GM12878 (cell line): ENCODE measurements at regions not wholly inside any gene's neighbourhood (a gene's known extent, or its start where the extent isn't known, plus 50 kb on each side); places are given as distances from the start of the nearest gene placed in this dataset.

ENCODE experiments used
- ATAC-seq: fragments of 200-7000 bp; cut with Tn5 transposase; 3 replicates; pipeline ENCODE4 v1.9.1; 2020; ENCODE audit warnings: mild to moderate bottlenecking, moderate library complexity
- BruUV-seq: library from RNA; stranded (reverse); fragments of 400-500 nt; replicated peaks from 2 replicates; lab custom pipeline; 2021; lab: Mats Ljungman, UMichigan
- CTCF ChIA-PET: fragments of 300-600 bp; sonication (Branson Sonifier 250); formaldehyde crosslinking; extraction: SDS; loops from one replicate; lab custom pipeline; 2021; ENCODE audit warnings: inconsistent platforms; lab: Yijun Ruan, JAX
- POLR2A ChIA-PET: fragments of 350-600 bp; formaldehyde crosslinking; extraction: SDS; loops from one replicate; lab custom pipeline; 2021; ENCODE audit warnings: inconsistent platforms; lab: Charles Lee
- RAD21 ChIA-PET: fragments of 300-600 bp; sonication (Branson Sonifier 250); formaldehyde crosslinking; loops from one replicate; lab custom pipeline; 2023; ENCODE audit warnings: antibody characterized with exemption; ENCODE audit not compliant: unreplicated experiment; lab: Charles Lee
- SMC1A ChIA-PET: fragments of 300-600 bp; sonication (Branson Sonifier 250); formaldehyde crosslinking; loops from one replicate; lab custom pipeline; 2023; ENCODE audit not compliant: unreplicated experiment, uncharacterized antibody; lab: Charles Lee
- DNase-seq: peaks from one replicate; pipeline ENCODE4 v3.0.0-alpha.2; 2011; ENCODE audit warnings: low read depth, low spot score
- FAIRE-seq: peaks from 3 replicates; lab custom pipeline; 2011; peaks lifted over from hg19 to GRCh38; lab: Jason Lieb, UNC
- H2AFZ ChIP-seq: 2 replicates; pipeline ENCODE4 v1.6.0; 2011; ENCODE audit warnings: low read depth, low read length, control low read depth; ENCODE audit not compliant: control insufficient read depth
- H3K27ac ChIP-seq: 2 replicates; pipeline ENCODE4 v1.5.1; 2011; ENCODE audit warnings: control low read depth; ENCODE audit not compliant: control insufficient read depth, insufficient read depth
- H3K27me3 ChIP-seq, 2 experiments: replicated peaks in 1 of 2; 2 replicates each; pipeline versions ENCODE4 v1.6.0 to v1.6.1; 2011; ENCODE audit warnings: low read length in 1 of 2; ENCODE audit not compliant: control insufficient read depth in 2 of 2, insufficient read depth in 2 of 2
- H3K36me3 ChIP-seq, 2 experiments: 2 replicates each; pipeline ENCODE4 v1.5.1; 2011; ENCODE audit warnings: low read length in 1 of 2; ENCODE audit not compliant: control insufficient read depth in 2 of 2, insufficient read depth in 2 of 2
- H3K4me1 ChIP-seq: 2 replicates; pipeline ENCODE4 v1.6.1; 2011; ENCODE audit warnings: mild to moderate bottlenecking, low read length, moderate library complexity, mixed read lengths; ENCODE audit not compliant: control insufficient read depth, insufficient read depth
- H3K4me2 ChIP-seq: 2 replicates; pipeline ENCODE4 v1.6.0; 2011; ENCODE audit warnings: control low read depth; ENCODE audit not compliant: control insufficient read depth, insufficient read depth
- H3K4me3 ChIP-seq: fragments of 200-600 bp; sonication (generic); 2 replicates; pipeline ENCODE4 v1.5.1; 2016
- H3K79me2 ChIP-seq: 2 replicates; pipeline ENCODE4 v1.6.0; 2011; ENCODE audit warnings: low read length; ENCODE audit not compliant: control insufficient read depth, insufficient read depth
- H3K9ac ChIP-seq: 2 replicates; pipeline ENCODE4 v1.8.0; 2011; ENCODE audit warnings: low read length, control low read depth, mixed read lengths; ENCODE audit not compliant: control insufficient read depth, insufficient read depth
- H3K9me3 ChIP-seq: replicated peaks from 3 replicates; pipeline ENCODE4 v1.5.1; 2011; ENCODE audit warnings: mild to moderate bottlenecking, low read length; ENCODE audit not compliant: control insufficient read depth, insufficient read depth
- H4K20me1 ChIP-seq: 2 replicates; pipeline ENCODE4 v1.6.0; 2011; ENCODE audit not compliant: control insufficient read depth, insufficient read depth
- ASH2L ChIP-seq: fragments of 300-600, 200-600 bp; sonication (generic); IDR thresholded peaks from 2 replicates; pipeline ENCODE4 v1.6.1; 2017; ENCODE audit warnings: low read depth, mild to moderate bottlenecking, borderline replicate concordance
- CBX5 ChIP-seq: sonication (generic); IDR thresholded peaks from 2 replicates; pipeline ENCODE4 v1.6.1; 2016; ENCODE audit warnings: low read depth, moderate library complexity, mild to moderate bottlenecking, inconsistent platforms
- CHD4 ChIP-seq: fragments of 200-600 bp; sonication (generic); IDR thresholded peaks from 2 replicates; pipeline ENCODE4 v1.6.1; 2016; ENCODE audit warnings: mild to moderate bottlenecking
- CUX1 ChIP-seq: IDR thresholded peaks from 2 replicates; pipeline ENCODE4 v1.6.1; 2012; ENCODE audit warnings: improper control_type of control experiment, low read depth, low read length; ENCODE audit not compliant: insufficient replicate concordance
- IRF4 ChIP-seq: IDR thresholded peaks from 2 replicates; pipeline ENCODE4 v1.6.1; 2011; ENCODE audit warnings: low read depth, low read length
- POLR2A ChIP-seq: IDR thresholded peaks from 2 replicates; pipeline ENCODE4 v1.6.1; 2011; ENCODE audit warnings: low read depth, mild to moderate bottlenecking, low read length
- TARDBP ChIP-seq: IDR thresholded peaks from 2 replicates; pipeline ENCODE4 v1.6.1; 2016; ENCODE audit warnings: borderline replicate concordance
- WRNIP1 ChIP-seq: IDR thresholded peaks from 2 replicates; pipeline ENCODE4 v1.6.1; 2011; ENCODE audit warnings: low read depth, low read length, improper control_type of control experiment, borderline replicate concordance
- YBX1 ChIP-seq: fragments of 450-650 bp; IDR thresholded peaks from 2 replicates; pipeline ENCODE4 v1.6.1; 2016; ENCODE audit warnings: antibody characterized with exemption
- YY1 ChIP-seq: IDR thresholded peaks from 2 replicates; pipeline ENCODE4 v1.6.1; 2011; ENCODE audit warnings: low read depth, mild to moderate bottlenecking, low read length
- WGBS: methylation state at CpG from one replicate; pipeline ENCODE4 v1.1.6; 2016; ENCODE audit warnings: low lambda C conversion rate; ENCODE audit not compliant: insufficient replicate concordance, insufficient coverage; ENCODE audit errors: missing lambda C conversion rate; 5-methylcytosine and 5-hydroxymethylcytosine counted together
- in situ Hi-C: fragments of 300-500 bp; cut with MboI; formaldehyde crosslinking; loops from 9 replicates; pipeline ENCODE4 v1.14.3; 2018; ENCODE audit warnings: mixed read lengths
- intact Hi-C: fragments of 100-400 bp; cut with micrococcal nuclease; formaldehyde crosslinking; loops from one replicate; pipeline ENCODE4 v1.14.2; 2022; ENCODE audit not compliant: unreplicated experiment

- ATAC-seq (no peak), FAIRE-seq (no peak), DNase-seq (no peak)
- no TSS peak for BruUV-seq
- Histone ChIP-seq H3K4me1 (no peaks in the 10 kb centered on the region), H3K36me3 (no peaks in the 10 kb centered on the region), H3K27ac (no peak overlapping the region), H3K9ac (no peak overlapping the region), H3K4me2 (no peak overlapping the region), H3K4me3 (no peak overlapping the region), H3K9me3 (no peaks in the 10 kb centered on the region), H4K20me1 (no peaks in the 10 kb centered on the region), H2AFZ (no peak overlapping the region), H3K79me2 (no peaks in the 10 kb centered on the region), H3K27me3 (no peaks in the 10 kb centered on the region)
- ChIA-PET RAD21 (no interaction called here), POLR2A (no interaction called here), SMC1A (no interaction called here), CTCF (no interaction called here)
- no peak for TF ChIP-seq ASH2L
- in situ Hi-C loops (no loop called here), intact Hi-C loops (no loop called here)
- 27% methylated on average over 3 of the region's 3 CpGs for WGBS
Observed at GRCh38 chr3:78351334-78351733, 1311.4 kb downstream of the ROBO2 start.

GRCh38 chr3:78353231-78353630 lies 1313.3 kb downstream of the ROBO2 start:
- no peaks in the 10 kb centered on the region for H4K20me1 ChIP-seq
- ChIA-PET RAD21 (no interaction called here), CTCF (no interaction called here), POLR2A (no interaction called here), SMC1A (no interaction called here)
- no peak for ATAC-seq
- no peak for TF ChIP-seq WRNIP1
- TF ChIP-seq IRF4, result no peak
- no peak for TF ChIP-seq ASH2L
- TF ChIP-seq CUX1, result no peak
- no peak for TF ChIP-seq YY1
- TF ChIP-seq CBX5, result no peak
- no peak for TF ChIP-seq POLR2A
- no peak for TF ChIP-seq YBX1
- no peak for TF ChIP-seq TARDBP
- TF ChIP-seq CHD4, result no peak
- H2AFZ ChIP-seq, result no peak overlapping the region
- BruUV-seq, result no TSS peak
- no peak for DNase-seq
- in situ Hi-C loops, result no loop called here
- H3K9ac ChIP-seq, result no peak overlapping the region
- H3K4me3 ChIP-seq, result no peak overlapping the region
- intact Hi-C loops, result no loop called here
- H3K4me1 ChIP-seq, result no peaks in the 10 kb centered on the region
- H3K36me3 ChIP-seq, result no peaks in the 10 kb centered on the region
- H3K27me3 ChIP-seq, result no peaks in the 10 kb centered on the region
- WGBS, result 36% methylated on average over 3 of the region's 3 CpGs
- no peak overlapping the region for H3K27ac ChIP-seq
- no peaks in the 10 kb centered on the region for H3K9me3 ChIP-seq
- H3K79me2 ChIP-seq, result no peaks in the 10 kb centered on the region
- H3K4me2 ChIP-seq, result no peak overlapping the region
- no peak for FAIRE-seq
